ENCODE measurements at regions not wholly inside any gene's neighbourhood (a gene's known extent, or its start where the extent isn't known, plus 50 kb on each side); places are given as distances from the start of the nearest gene placed in this dataset.
"Not testable (repeated sequence)": the region's sequence is repeated elsewhere in the genome, so short reads cannot be mapped to it uniquely, and the experiment has no call there.

DNA sequence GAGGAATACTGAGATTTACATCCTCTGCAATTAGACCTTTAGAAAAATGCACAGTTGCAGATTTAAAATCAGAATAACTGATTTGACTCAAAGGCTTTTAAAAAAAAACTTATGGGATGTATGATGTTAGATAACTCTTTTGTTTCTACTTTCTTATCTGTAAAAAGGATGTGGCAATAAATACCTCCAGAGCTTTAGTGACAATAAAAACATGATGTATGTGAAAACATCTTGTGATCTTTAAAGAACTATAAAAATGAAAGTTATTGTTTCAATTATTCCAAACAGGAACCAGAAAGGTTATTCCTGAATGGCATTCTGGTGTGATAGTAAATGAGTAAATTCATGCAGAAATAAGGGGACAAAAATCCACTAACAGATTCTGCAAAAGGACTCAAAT lies 2712.2 kb upstream of the PCDH20 start:
- Histone ChIP-seq H3K27me3 (ENCODE audit: control insufficient read depth, insufficient read depth, low read length) (no peaks in the 10 kb centered on the region), H3K36me3 (ENCODE audit: control insufficient read depth, insufficient read depth, low read length) (no peaks in the 10 kb centered on the region), H3K4me2 (ENCODE audit: low read length) (no peak overlapping the region), H3K4me3 (ENCODE audit: low read depth, low read length) (no peak overlapping the region), H3K9me3 (ENCODE audit: control insufficient read depth, low read length) (no peaks in the 10 kb centered on the region), H3K27ac (no peak overlapping the region), H2AFZ (no peak overlapping the region), H3K9ac (no peak overlapping the region), H3K79me2 (no peaks in the 10 kb centered on the region), H3K4me1 (no peaks in the 10 kb centered on the region)
- TF ChIP-seq, protein P1, sequence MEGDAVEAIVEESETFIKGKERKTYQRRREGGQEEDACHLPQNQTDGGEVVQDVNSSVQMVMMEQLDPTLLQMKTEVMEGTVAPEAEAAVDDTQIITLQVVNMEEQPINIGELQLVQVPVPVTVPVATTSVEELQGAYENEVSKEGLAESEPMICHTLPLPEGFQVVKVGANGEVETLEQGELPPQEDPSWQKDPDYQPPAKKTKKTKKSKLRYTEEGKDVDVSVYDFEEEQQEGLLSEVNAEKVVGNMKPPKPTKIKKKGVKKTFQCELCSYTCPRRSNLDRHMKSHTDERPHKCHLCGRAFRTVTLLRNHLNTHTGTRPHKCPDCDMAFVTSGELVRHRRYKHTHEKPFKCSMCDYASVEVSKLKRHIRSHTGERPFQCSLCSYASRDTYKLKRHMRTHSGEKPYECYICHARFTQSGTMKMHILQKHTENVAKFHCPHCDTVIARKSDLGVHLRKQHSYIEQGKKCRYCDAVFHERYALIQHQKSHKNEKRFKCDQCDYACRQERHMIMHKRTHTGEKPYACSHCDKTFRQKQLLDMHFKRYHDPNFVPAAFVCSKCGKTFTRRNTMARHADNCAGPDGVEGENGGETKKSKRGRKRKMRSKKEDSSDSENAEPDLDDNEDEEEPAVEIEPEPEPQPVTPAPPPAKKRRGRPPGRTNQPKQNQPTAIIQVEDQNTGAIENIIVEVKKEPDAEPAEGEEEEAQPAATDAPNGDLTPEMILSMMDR (IDR thresholded peaks at IDR 0.05) = no peak

DNA sequence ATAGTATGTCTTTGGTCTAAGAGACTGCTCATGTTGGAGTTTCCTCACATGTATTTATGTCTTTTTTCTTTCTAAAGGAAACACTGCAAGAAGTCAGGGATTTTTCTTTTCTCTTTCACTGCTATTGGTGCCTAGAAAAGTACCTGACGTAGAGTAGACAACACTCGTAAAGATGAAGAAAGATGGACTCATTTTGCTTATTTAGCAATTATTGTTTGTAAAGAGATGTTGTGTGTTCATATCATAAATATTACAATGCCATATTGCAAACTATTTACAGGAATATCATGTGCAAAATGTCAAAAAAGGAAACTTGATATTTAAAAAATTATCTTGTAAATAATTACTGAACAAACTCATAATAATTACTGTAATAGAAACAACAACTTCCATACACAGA lies 2711.5 kb upstream of the PCDH20 start:
- Histone ChIP-seq H3K9me3 (ENCODE audit: control insufficient read depth, low read length) (no peaks in the 10 kb centered on the region), H3K4me3 (ENCODE audit: low read depth, low read length) (no peak overlapping the region), H3K27ac (no peak overlapping the region), H3K9ac (no peak overlapping the region), H3K79me2 (no peaks in the 10 kb centered on the region), H3K27me3 (ENCODE audit: control insufficient read depth, insufficient read depth, low read length) (no peaks in the 10 kb centered on the region), H3K36me3 (ENCODE audit: control insufficient read depth, insufficient read depth, low read length) (no peaks in the 10 kb centered on the region), H3K4me2 (ENCODE audit: low read length) (no peak overlapping the region), H2AFZ (no peak overlapping the region), H3K4me1 (no peaks in the 10 kb centered on the region)
- TF ChIP-seq, protein P1 (IDR thresholded peaks at IDR 0.05) = no peak

DNA sequence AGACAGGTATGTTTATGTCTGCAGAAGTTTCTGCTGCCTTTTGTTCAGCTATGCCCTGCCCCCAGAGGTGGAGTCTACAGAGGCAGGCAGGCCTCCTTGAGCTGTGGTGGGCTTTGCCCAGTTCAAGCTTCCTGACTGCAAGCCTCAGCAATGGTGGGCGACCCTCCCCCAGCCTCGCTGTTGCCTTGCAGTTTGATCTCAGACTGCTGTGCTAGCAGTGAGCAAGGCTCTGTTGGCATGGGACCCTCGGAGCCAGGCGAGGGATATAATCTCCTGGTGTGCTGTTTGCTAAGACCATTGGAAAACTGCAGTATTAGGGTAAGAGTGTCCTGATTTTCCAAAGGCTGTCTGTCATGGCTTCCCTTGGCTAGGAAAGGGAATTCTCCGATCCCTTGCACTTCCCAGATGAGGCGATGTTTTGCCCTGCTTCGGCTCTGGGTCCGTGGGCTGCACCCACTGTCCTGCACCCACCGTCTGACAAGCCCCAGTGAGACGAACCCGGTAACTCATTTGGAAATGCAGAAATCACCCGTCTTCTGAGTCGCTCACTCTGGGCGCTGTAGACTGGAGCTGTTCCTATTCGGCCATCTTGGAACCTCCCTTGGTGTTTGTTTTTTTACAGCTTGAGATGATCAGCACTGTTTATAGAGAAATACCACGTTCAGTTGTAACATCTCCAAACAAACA lies 2705.5 kb upstream of the PCDH20 start:
- H3K79me2 ChIP-seq; H3K27me3 ChIP-seq (ENCODE audit: control insufficient read depth, insufficient read depth, low read length); H3K4me1 ChIP-seq; H3K4me3 ChIP-seq (ENCODE audit: low read depth, low read length); H3K9ac ChIP-seq; H3K36me3 ChIP-seq (ENCODE audit: control insufficient read depth, insufficient read depth, low read length); H2AFZ ChIP-seq; H3K27ac ChIP-seq; H3K4me2 ChIP-seq (ENCODE audit: low read length); H3K9me3 ChIP-seq (ENCODE audit: control insufficient read depth, low read length): not testable (repeated sequence)

DNA sequence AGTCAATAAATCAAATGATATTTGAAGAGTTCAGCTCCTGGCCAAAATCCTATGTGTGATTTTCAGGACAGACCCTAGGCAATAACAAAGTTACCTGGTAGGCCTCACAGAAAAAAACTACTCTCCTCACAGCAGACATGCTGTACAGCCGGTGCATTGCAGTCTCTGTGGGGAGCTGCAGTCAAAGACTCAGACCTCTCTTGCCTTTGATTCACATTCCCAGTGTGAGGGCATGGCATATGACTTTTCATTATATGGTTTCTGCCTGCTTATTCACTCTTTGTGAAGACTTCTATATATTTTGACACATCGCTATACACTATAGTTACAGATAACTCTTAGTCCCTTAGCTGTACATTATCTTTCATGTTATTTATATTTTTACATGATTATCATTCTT lies 2684.3 kb upstream of the PCDH20 start:
- no peaks in the 10 kb centered on the region for H3K9me3 ChIP-seq (ENCODE audit: control insufficient read depth, low read length)
- H3K4me2 ChIP-seq (ENCODE audit: low read length) = no peak overlapping the region
- TF ChIP-seq, protein P1 (IDR thresholded peaks at IDR 0.05) = no peak
- H2AFZ ChIP-seq = no peak overlapping the region
- H3K27ac ChIP-seq = no peak overlapping the region
- no peaks in the 10 kb centered on the region for H3K4me1 ChIP-seq
- H3K36me3 ChIP-seq (ENCODE audit: control insufficient read depth, insufficient read depth, low read length) = no peaks in the 10 kb centered on the region
- H3K79me2 ChIP-seq = no peaks in the 10 kb centered on the region
- no peaks in the 10 kb centered on the region for H3K27me3 ChIP-seq (ENCODE audit: control insufficient read depth, insufficient read depth, low read length)
- H3K9ac ChIP-seq = no peak overlapping the region
- H3K4me3 ChIP-seq (ENCODE audit: low read depth, low read length) = no peak overlapping the region

DNA sequence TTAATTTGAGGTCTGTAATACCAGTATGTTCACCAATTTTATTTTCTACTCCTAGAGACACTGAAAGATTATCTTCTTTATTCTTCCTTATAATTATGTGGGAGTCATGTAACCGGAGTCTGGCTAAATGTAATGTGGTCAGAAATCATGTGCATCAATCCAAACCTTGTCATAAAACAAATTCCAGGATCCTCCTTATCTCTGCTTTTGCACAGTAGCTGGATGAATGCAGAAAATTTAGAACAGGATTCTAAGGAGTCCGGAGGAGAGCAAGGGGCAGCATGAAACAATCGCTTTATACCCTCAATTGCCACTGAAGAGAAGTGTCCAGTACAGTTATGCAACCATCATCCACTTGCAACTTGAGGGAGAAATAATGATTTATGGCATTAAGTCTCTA lies 2674.7 kb upstream of the PCDH20 start:
- Histone ChIP-seq H3K27me3 (ENCODE audit: control insufficient read depth, insufficient read depth, low read length) (no peaks in the 10 kb centered on the region), H3K79me2 (no peaks in the 10 kb centered on the region), H3K4me3 (ENCODE audit: low read depth, low read length) (no peak overlapping the region), H3K36me3 (ENCODE audit: control insufficient read depth, insufficient read depth, low read length) (no peaks in the 10 kb centered on the region), H3K9me3 (ENCODE audit: control insufficient read depth, low read length) (no peaks in the 10 kb centered on the region), H3K4me2 (ENCODE audit: low read length) (no peak overlapping the region), H3K27ac (no peak overlapping the region), H3K4me1 (no peaks in the 10 kb centered on the region), H3K9ac (no peak overlapping the region), H2AFZ (no peak overlapping the region)
- TF ChIP-seq, protein P1 (IDR thresholded peaks at IDR 0.05) = no peak

Data from parathyroid adenoma (tissue), 2 donors.